Caco-2 (cell line): ENCODE measurements at regions not wholly inside any gene's neighbourhood (a gene's known extent, or its start where the extent isn't known, plus 50 kb on each side); places are given as distances from the start of the nearest gene placed in this dataset.

Experiments
- BruUV-seq: library from RNA; stranded (reverse); fragments of 400-500 nt; replicated peaks from 2 replicates; lab custom pipeline; 2021; lab: Mats Ljungman, UMichigan
- CTCF ChIA-PET: fragments of 300-600 bp; sonication (Branson Sonifier 250); formaldehyde crosslinking; loops from one replicate; lab custom pipeline; 2022; ENCODE audit warnings: antibody characterized with exemption; lab: Charles Lee
- POLR2A ChIA-PET: fragments of 300-600 bp; sonication (Branson Sonifier 250); formaldehyde crosslinking; loops from one replicate; lab custom pipeline; 2022; ENCODE audit warnings: antibody characterized with exemption; lab: Charles Lee
- DNase-seq, 2 experiments: peaks; one replicate each; pipeline versions ENCODE4 v3.0.0 to v3.0.0-alpha.2; 2020 to 2022
- H3K27me3 ChIP-seq: replicated peaks from 2 replicates; pipeline ENCODE4 v1.6.0; 2011; ENCODE audit warnings: low read length; ENCODE audit not compliant: control insufficient read depth, insufficient read depth
- H3K36me3 ChIP-seq: 2 replicates; pipeline ENCODE4 v1.5.1; 2011; ENCODE audit warnings: low read length; ENCODE audit not compliant: control insufficient read depth, insufficient read depth
- H3K4me1 ChIP-seq: fragments of 250-450 bp; sonication (Bioruptor Pico); 2 replicates; pipeline ENCODE4 v1.5.1; 2020; ENCODE audit warnings: mild to moderate bottlenecking
- H3K4me3 ChIP-seq: 2 replicates; pipeline ENCODE4 v1.5.1; 2011; ENCODE audit warnings: low read depth, mild to moderate bottlenecking, control low read depth, low read length
- H3K9me3 ChIP-seq: fragments of 250-450 bp; sonication (Bioruptor Pico); 2 replicates; pipeline ENCODE4 v1.5.1; 2020; ENCODE audit warnings: mild to moderate bottlenecking, moderate library complexity
- H3K27ac Mint-ChIP-seq: one replicate; pipeline ENCODE4 v1.8.0; 2022; ENCODE audit warnings: mixed read lengths; ENCODE audit not compliant: unreplicated experiment
- H3K27me3 Mint-ChIP-seq: one replicate; pipeline ENCODE4 v1.8.0; 2022; ENCODE audit warnings: mixed read lengths; ENCODE audit not compliant: insufficient read depth, unreplicated experiment
- H3K36me3 Mint-ChIP-seq: one replicate; pipeline ENCODE4 v1.8.0; 2022; ENCODE audit warnings: mild to moderate bottlenecking, mixed read lengths; ENCODE audit not compliant: insufficient read depth, unreplicated experiment
- H3K4me1 Mint-ChIP-seq: one replicate; pipeline ENCODE4 v1.8.0; 2022; ENCODE audit warnings: low read depth, mixed read lengths; ENCODE audit not compliant: unreplicated experiment
- H3K4me3 Mint-ChIP-seq: one replicate; pipeline ENCODE4 v1.8.0; 2022; ENCODE audit warnings: mild to moderate bottlenecking, moderate library complexity, mixed read lengths; ENCODE audit not compliant: unreplicated experiment
- H3K9me3 Mint-ChIP-seq: one replicate; pipeline ENCODE4 v1.8.0; 2022; ENCODE audit warnings: mixed read lengths; ENCODE audit not compliant: unreplicated experiment
- CTCF ChIP-seq, 2 experiments: fragments of 200-600 bp in 1 of 2; IDR thresholded peaks; 1 replicate in 1 of 2; 2 replicates in 1 of 2; pipeline versions ENCODE4 v1.5.1 to v1.8.0; 2011 to 2022; ENCODE audit warnings: antibody characterized with exemption in 1 of 2, control low read depth in 1 of 2, inconsistent platforms in 1 of 2, low read depth in 1 of 2, low read length in 1 of 2, mild to moderate bottlenecking in 1 of 2, moderate library complexity in 1 of 2; ENCODE audit not compliant: insufficient read depth in 1 of 2, severe bottlenecking in 1 of 2, unreplicated experiment in 1 of 2
- intact Hi-C: fragments of 100-400 bp; cut with micrococcal nuclease; formaldehyde crosslinking; loops from one replicate; pipeline ENCODE4 v1.10.0; 2022; ENCODE audit not compliant: unreplicated experiment

- POLR2A ChIA-PET, result no interaction called here
- CTCF ChIA-PET, result no interaction called here
- H3K9me3 Mint-ChIP-seq, result peaks cover 17% of the 10 kb centered on the region
These were observed 286.1 kb downstream of the ZNF621 start for GRCh38 chr3:40810813-40811212.

GRCh38 chr3:40817017-40817416 lies 292.3 kb downstream of the ZNF621 start:
- no peaks in the 10 kb centered on the region for H3K4me1 Mint-ChIP-seq
- POLR2A ChIA-PET, result no interaction called here
- BruUV-seq, result no TSS peak

More at GRCh38 chr3:40810813-40811212, 286.1 kb downstream of the ZNF621 start:
- H3K27ac Mint-ChIP-seq, result no peak overlapping the region
- peaks cover 18% of the 10 kb centered on the region; the same call in 1 of the 2 replicates for H3K9me3 ChIP-seq
- TF ChIP-seq CTCF (IDR thresholded peaks at IDR 0.05; ENCODE audit: insufficient read depth in 1 of 2, low read depth in 1 of 2, low read length in 1 of 2, severe bottlenecking in 1 of 2, unreplicated experiment in 1 of 2), result no peak
- H3K36me3 ChIP-seq, result no peaks in the 10 kb centered on the region
- DNase-seq, result no peak
- intact Hi-C loops, result no loop called here
- H3K36me3 Mint-ChIP-seq, result no peaks in the 10 kb centered on the region
- no peak overlapping the region for H3K4me3 ChIP-seq
- no TSS peak for BruUV-seq
- H3K4me1 ChIP-seq, result no peaks in the 10 kb centered on the region
- no peaks in the 10 kb centered on the region for H3K4me1 Mint-ChIP-seq
- H3K27me3 Mint-ChIP-seq, result no peaks in the 10 kb centered on the region
- H3K4me3 Mint-ChIP-seq, result no peak overlapping the region
- no peaks in the 10 kb centered on the region for H3K27me3 ChIP-seq

GRCh38 chr3:40821315-40821714 lies 296.6 kb downstream of the ZNF621 start:
- Histone ChIP-seq H3K27me3 (no peaks in the 10 kb centered on the region), H3K4me3 (no peak overlapping the region), H3K36me3 (no peaks in the 10 kb centered on the region), H3K9me3 (no peaks in the 10 kb centered on the region), H3K4me1 (no peaks in the 10 kb centered on the region)
- Mint-ChIP-seq H3K27me3 (no peaks in the 10 kb centered on the region), H3K4me1 (no peaks in the 10 kb centered on the region), H3K4me3 (no peak overlapping the region), H3K36me3 (no peaks in the 10 kb centered on the region), H3K27ac (no peak overlapping the region), H3K9me3 (no peaks in the 10 kb centered on the region)
- intact Hi-C loops, result no loop called here
- no peak for TF ChIP-seq CTCF (IDR thresholded peaks at IDR 0.05; ENCODE audit: insufficient read depth in 1 of 2, low read depth in 1 of 2, low read length in 1 of 2, severe bottlenecking in 1 of 2, unreplicated experiment in 1 of 2)
- CTCF ChIA-PET, result no interaction called here
- POLR2A ChIA-PET, result no interaction called here
- DNase-seq, result no peak
- BruUV-seq, result no TSS peak

More at GRCh38 chr3:40817017-40817416, 292.3 kb downstream of the ZNF621 start:
- intact Hi-C loops, result no loop called here
- Histone ChIP-seq H3K27me3 (no peaks in the 10 kb centered on the region), H3K9me3 (0 out of 2 replicates have a peak, but pooled peaks cover 2% of the 10 kb centered on the region), H3K36me3 (no peaks in the 10 kb centered on the region), H3K4me1 (no peaks in the 10 kb centered on the region), H3K4me3 (no peak overlapping the region)
- H3K4me3 Mint-ChIP-seq, result no peak overlapping the region
- no peak for TF ChIP-seq CTCF (IDR thresholded peaks at IDR 0.05; ENCODE audit: insufficient read depth in 1 of 2, low read depth in 1 of 2, low read length in 1 of 2, severe bottlenecking in 1 of 2, unreplicated experiment in 1 of 2)
- H3K27ac Mint-ChIP-seq, result no peak overlapping the region
- H3K27me3 Mint-ChIP-seq, result no peaks in the 10 kb centered on the region
- H3K9me3 Mint-ChIP-seq, result peaks cover 8% of the 10 kb centered on the region
- no peak for DNase-seq
- CTCF ChIA-PET, result no interaction called here
- H3K36me3 Mint-ChIP-seq, result no peaks in the 10 kb centered on the region
